ENCODE measurements at regions not wholly inside any gene's neighbourhood (a gene's known extent, or its start where the extent isn't known, plus 50 kb on each side); places are given as distances from the start of the nearest gene placed in this dataset.

- H3K9me2 ChIP-seq (ENCODE audit: insufficient read depth, low read length), result no peaks in the 10 kb centered on the region
- no peaks in the 10 kb centered on the region for H3K9me3 ChIP-seq (ENCODE audit: low read length)
These were observed 397.5 kb upstream of the PLXNA2 start for GRCh38 chr1:208641579-208642280.

GRCh38 chr1:208643005-208643597, 398.9 kb upstream of the PLXNA2 start:
- Histone ChIP-seq H3K9me3 (ENCODE audit: low read length) (no peaks in the 10 kb centered on the region), H3K9me2 (ENCODE audit: insufficient read depth, low read length) (no peaks in the 10 kb centered on the region), H3K79me2 (replicated peaks; ENCODE audit: insufficient read depth, low read length) (no peaks in the 10 kb centered on the region), H3K4me3 (ENCODE audit: low read length) (no peak overlapping the region), H2AFZ (ENCODE audit: low read depth, low read length) (no peak overlapping the region), H3K27me3 (ENCODE audit: insufficient read depth, low read depth, low read length) (no peaks in the 10 kb centered on the region), H3K4me2 (ENCODE audit: low read length) (no peak overlapping the region), H4K20me1 (ENCODE audit: insufficient read depth) (no peaks in the 10 kb centered on the region), H3F3A (ENCODE audit: insufficient read depth, low read length, poor library complexity, severe bottlenecking) (no peaks in the 10 kb centered on the region), H3K27ac (ENCODE audit: low read length) (no peak overlapping the region), H3K9ac (ENCODE audit: low read length) (no peak overlapping the region), H3K36me3 (ENCODE audit: insufficient read depth, low read length) (no peaks in the 10 kb centered on the region)
- TF ChIP-seq EZH2 (IDR thresholded peaks at IDR 0.05; ENCODE audit: borderline replicate concordance, insufficient read depth, low read length, poor library complexity, severe bottlenecking) (no peak), REST (IDR thresholded peaks at IDR 0.05; ENCODE audit: borderline replicate concordance) (no peak), CTCF (IDR thresholded peaks at IDR 0.05; ENCODE audit: poor library complexity, severe bottlenecking) (no peak), EP300 (conservative IDR thresholded peaks at IDR 0.05; ENCODE audit: poor library complexity, severe bottlenecking) (no peak), SMC3 (conservative IDR thresholded peaks at IDR 0.05; ENCODE audit: poor library complexity) (no peak), TAF1 (IDR thresholded peaks at IDR 0.05; ENCODE audit: low read depth) (no peak)

More at GRCh38 chr1:208641579-208642280, 397.5 kb upstream of the PLXNA2 start:
- no peaks in the 10 kb centered on the region for H3K79me2 ChIP-seq (replicated peaks; ENCODE audit: insufficient read depth, low read length)
- TF ChIP-seq REST (IDR thresholded peaks at IDR 0.05; ENCODE audit: borderline replicate concordance), result no peak
- TF ChIP-seq MXI1 (conservative IDR thresholded peaks at IDR 0.05; ENCODE audit: poor library complexity, severe bottlenecking), result no peak
- no peak for TF ChIP-seq SMC3 (conservative IDR thresholded peaks at IDR 0.05; ENCODE audit: poor library complexity)
- TF ChIP-seq CTCF (IDR thresholded peaks at IDR 0.05; ENCODE audit: poor library complexity, severe bottlenecking), result no peak
- H3K4me2 ChIP-seq (ENCODE audit: low read length), result no peak overlapping the region
- no peak overlapping the region for H3K27ac ChIP-seq (ENCODE audit: low read length)
- no peaks in the 10 kb centered on the region for H3F3A ChIP-seq (ENCODE audit: insufficient read depth, low read length, poor library complexity, severe bottlenecking)
- no peaks in the 10 kb centered on the region for H3K36me3 ChIP-seq (ENCODE audit: insufficient read depth, low read length)
- H3K9ac ChIP-seq (ENCODE audit: low read length), result no peak overlapping the region
- no peak overlapping the region for H3K4me3 ChIP-seq (ENCODE audit: low read length)
- H2AFZ ChIP-seq (ENCODE audit: low read depth, low read length), result no peak overlapping the region
- H4K20me1 ChIP-seq (ENCODE audit: insufficient read depth), result no peaks in the 10 kb centered on the region
- no peaks in the 10 kb centered on the region for H3K27me3 ChIP-seq (ENCODE audit: insufficient read depth, low read depth, low read length)
